VCaP (cell line): ENCODE measurements at regions not wholly inside any gene's neighbourhood (a gene's known extent, or its start where the extent isn't known, plus 50 kb on each side); places are given as distances from the start of the nearest gene placed in this dataset.

Source experiments
- H3K27ac ChIP-seq: fragments of 450-650 bp; 2 replicates; pipeline ENCODE4 v1.5.1; 2017
- CTCF ChIP-seq: fragments of 450-650 bp; conservative IDR thresholded peaks from 2 replicates; pipeline ENCODE4 v1.5.1; 2017; ENCODE audit warnings: mild to moderate bottlenecking, moderate library complexity

- TF ChIP-seq CTCF = no peak
- H3K27ac ChIP-seq = no peak overlapping the region
Observed at GRCh38 chr17:83144421-83145357, 65.3 kb downstream of the METRNL start.

GRCh38 chr17:83145358-83145738 lies 65.9 kb downstream of the METRNL start:
- H3K27ac ChIP-seq = no peak overlapping the region
- TF ChIP-seq CTCF = no peak

- H3K27ac ChIP-seq = no peak overlapping the region
- no peak for TF ChIP-seq CTCF
Observed at GRCh38 chr17:83145831-83146230, 66.4 kb downstream of the METRNL start.

- no peak for TF ChIP-seq CTCF
Observed at GRCh38 chr17:83146347-83146746, 66.9 kb downstream of the METRNL start.

GRCh38 chr17:83147280-83147679 lies 67.9 kb downstream of the METRNL start:
- no peak for TF ChIP-seq CTCF
- H3K27ac ChIP-seq = no peak overlapping the region

More at GRCh38 chr17:83146347-83146746, 66.9 kb downstream of the METRNL start:
- no peak overlapping the region for H3K27ac ChIP-seq

- H3K27ac ChIP-seq = no peak overlapping the region
- no peak for TF ChIP-seq CTCF
Observed at GRCh38 chr17:83148317-83149028, 69.1 kb downstream of the METRNL start.

- no peak overlapping the region for H3K27ac ChIP-seq
- TF ChIP-seq CTCF = no peak
Observed at GRCh38 chr17:83149029-83149725, 69.8 kb downstream of the METRNL start.
